ENCODE measurements at regions not wholly inside any gene's neighbourhood (a gene's known extent, or its start where the extent isn't known, plus 50 kb on each side); places are given as distances from the start of the nearest gene placed in this dataset.
"Not testable (repeated sequence)": the region's sequence is repeated elsewhere in the genome, so short reads cannot be mapped to it uniquely, and the experiment has no call there.

GRCh38 chr20:19834783-19835182, 76.7 kb downstream of the RIN2 start:
- no peak for DNase-seq (ENCODE audit: low spot score)

DNA sequence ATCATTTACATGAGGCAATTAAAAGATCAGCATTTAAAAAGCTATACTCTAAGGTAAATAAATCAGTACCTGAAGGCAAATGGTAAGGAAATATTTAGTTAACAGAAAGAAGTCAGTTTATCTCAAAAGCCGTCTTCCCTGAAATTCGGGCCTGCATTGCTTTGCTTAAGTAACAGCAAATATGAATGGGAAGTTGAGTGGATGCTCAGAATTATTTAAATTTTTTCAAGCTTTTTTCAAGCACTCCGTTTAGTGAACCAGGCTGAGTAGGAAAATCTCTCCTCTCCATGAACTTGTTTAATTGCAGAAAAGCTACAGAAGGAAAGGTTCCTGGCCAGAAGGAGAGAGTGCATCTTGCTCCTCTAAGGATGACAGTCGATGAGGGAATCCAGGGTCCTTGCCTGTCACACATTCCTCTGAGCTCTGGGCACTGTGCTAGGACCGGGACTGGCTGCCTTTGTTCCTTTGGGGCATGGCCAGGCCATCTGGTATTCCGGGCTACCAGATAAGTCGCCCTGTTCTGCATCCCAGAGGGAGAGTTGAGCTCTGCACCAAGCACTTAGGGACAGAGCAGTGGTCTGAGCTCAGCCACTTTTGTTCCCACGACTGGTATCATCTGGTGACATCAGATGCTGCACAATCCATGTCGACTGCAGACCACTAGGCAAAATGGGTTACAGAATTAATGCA, 77.6 kb downstream of the RIN2 start:
- DNase-seq (ENCODE audit: low spot score), result no peak

DNA sequence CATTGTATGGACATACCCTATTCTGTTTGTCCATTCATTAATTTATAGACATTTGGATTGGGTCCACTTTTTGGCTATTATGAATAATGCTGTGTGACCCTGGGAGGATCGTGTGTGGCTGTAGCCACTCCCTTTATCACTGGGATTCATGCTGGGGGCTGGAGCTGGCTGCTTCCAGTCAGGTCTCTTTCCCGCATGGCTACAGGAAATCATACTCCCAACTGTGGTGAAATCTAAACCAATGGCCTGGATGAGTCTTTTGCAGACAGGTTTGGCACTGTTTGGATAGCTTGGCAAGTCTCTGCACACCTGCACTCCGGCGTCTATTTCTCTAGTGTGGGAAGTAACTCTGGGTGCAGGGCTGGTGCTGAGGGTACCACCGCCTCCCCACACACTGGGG, 80.4 kb downstream of the RIN2 start:
- no peak for DNase-seq (ENCODE audit: low spot score)

GRCh38 chr20:19839053-19839452, 81.0 kb downstream of the RIN2 start:
- no peak for DNase-seq (ENCODE audit: low spot score)

- DNase-seq (ENCODE audit: low spot score), result peak; percentile 51
These were observed 82.2 kb downstream of the RIN2 start for GRCh38 chr20:19840111-19840710.

DNA sequence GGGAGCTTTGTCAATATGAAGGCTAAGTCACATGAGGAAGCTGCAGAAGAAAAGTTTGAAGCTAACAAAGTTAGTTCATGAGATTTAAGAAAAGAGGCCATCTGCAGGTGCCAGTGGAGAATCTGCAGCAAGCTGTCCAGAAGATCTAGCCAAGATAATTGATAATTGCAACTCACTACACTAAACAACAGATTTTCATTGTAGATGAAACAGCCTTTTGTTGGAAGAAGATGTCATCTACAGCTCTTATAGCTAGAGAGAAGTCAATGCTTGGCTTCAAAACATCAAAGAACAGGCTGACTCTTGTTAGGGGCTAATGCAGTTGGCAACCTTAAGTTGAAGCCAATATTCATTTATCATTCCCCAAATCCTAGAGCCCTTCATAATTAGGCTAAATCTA, 83.7 kb downstream of the RIN2 start:
- no peak for DNase-seq (ENCODE audit: low spot score)

DNA sequence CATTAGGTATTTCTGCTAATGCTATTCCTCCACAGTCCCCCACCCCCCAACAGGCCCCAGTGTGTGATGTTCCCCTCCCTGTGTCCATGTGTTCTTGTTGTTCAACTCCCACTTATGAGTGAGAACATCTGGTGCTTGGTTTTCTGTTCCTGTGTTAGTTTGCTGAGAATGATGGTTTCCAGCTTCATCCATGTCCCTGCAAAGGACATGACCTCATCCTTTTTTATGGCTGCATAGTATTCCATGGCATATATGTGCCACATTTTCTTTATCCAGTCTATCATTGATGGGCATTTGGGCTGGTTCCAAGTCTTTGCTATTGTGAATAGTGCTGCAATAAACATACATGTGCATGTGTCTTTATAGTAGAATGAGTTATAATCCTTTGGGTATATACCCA, 86.8 kb downstream of the RIN2 start:
- DNase-seq (ENCODE audit: low spot score), result not testable (repeated sequence)

GRCh38 chr20:19847383-19847782, 89.3 kb downstream of the RIN2 start:
- no peak for DNase-seq (ENCODE audit: low spot score)

DNA sequence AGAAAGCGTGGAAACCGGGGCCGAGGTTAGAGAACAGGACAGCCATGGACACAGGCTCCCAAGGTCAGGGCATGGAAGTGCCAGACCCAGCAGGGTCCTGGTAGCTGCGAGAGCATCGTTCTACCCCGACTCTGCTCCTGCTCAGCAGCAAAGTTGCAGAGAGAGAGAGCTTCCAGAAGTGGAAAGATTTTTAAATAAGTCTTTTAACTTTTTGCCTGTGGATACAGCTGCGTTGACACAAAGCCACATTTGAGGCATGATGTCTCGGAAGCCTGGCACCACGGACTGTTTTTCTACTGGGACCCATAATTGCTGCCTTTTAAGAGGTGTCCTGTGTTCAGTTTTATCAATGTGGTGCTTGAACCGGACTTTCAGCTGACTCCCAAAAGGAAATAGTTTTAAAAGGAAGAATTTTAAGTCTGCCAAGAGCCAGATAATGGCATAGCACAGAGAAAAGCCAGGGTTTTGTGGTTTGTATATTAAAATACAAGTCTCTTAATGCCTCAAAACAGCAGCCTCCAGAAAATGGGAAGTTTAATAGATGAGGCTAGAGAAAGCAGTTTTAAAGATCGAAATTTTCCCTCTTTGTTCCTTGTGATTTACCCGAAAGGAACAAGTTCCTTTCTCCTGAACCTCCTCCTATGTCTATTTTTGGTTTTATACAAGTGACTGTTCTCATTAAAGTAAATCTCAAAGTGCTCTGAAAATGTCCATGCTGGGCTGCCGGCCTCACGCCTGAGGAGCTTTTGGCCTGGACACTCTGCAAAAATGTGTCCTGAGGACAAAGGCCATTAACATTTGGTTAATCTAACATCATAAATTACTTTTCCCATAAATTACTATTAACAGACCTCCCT, 91.5 kb downstream of the RIN2 start:
- no peak for DNase-seq (ENCODE audit: low spot score)

DNA sequence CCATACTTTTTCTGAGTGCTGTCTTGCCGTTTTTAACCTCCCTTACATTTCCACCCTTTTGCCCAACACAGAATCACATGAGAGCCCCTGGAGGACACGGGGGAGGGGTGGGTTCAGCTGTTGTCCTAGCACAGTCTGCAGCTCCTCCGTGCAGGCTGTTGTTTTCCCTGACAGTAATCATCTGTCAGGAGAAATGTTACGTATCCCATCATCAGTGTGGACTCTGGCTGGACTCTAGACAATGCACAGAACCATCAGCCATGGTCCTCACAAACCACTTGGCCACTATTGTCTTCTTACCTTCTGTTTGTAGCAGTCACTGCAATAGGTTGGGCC, 92.1 kb downstream of the RIN2 start:
- DNase-seq (ENCODE audit: low spot score), result no peak

- no peak for DNase-seq (ENCODE audit: low spot score)
These were observed 93.8 kb downstream of the RIN2 start for GRCh38 chr20:19851861-19852260.

DNA sequence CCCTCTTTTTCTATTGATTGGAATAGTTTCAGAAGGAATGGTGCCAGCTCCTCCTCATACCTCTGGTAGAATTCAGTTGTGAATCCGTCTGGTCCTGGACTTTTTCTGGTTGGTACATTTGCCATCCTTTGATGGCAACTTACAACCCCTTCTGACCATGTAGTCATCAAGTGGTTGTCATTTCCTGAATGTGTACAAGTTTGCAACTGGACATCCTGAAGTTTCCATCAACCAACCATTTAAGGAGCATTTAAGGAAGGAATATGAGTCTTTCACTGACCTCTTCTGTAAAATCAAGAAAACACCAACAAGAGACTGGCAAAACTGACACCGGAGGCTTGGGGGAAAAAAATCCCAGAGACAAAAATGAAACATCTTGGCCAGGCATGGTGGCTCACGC, 97.4 kb downstream of the RIN2 start:
- no peak for DNase-seq (ENCODE audit: low spot score)

GRCh38 chr20:19858466-19859371, 100.7 kb downstream of the RIN2 start:
- DNase-seq (ENCODE audit: low spot score), result no peak

GRCh38 chr20:19859444-19859843, 101.4 kb downstream of the RIN2 start:
- no peak for DNase-seq (ENCODE audit: low spot score)

DNA sequence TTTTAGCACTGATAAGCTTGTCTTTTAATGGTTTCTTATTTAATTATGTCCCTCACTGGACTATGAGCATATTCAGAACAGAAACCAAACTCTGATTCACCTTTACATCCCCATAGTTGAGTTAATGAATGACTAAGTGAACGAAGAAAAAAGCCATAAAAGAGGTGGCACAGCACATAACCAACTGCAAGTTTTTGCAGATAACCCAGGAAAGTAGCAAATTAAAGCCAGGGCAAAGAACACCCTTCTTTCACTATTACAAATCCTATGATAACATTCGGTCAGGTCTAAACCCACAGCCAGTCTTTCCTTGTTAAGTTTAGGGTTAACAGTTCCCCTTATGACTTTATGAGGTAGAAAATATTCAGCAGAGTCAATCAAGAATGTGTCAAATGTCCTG, 102.7 kb downstream of the RIN2 start:
- DNase-seq (ENCODE audit: low spot score), result peak; percentile 60

- DNase-seq (ENCODE audit: low spot score), result no peak
These were observed 103.2 kb downstream of the RIN2 start for GRCh38 chr20:19861147-19861759.

DNA sequence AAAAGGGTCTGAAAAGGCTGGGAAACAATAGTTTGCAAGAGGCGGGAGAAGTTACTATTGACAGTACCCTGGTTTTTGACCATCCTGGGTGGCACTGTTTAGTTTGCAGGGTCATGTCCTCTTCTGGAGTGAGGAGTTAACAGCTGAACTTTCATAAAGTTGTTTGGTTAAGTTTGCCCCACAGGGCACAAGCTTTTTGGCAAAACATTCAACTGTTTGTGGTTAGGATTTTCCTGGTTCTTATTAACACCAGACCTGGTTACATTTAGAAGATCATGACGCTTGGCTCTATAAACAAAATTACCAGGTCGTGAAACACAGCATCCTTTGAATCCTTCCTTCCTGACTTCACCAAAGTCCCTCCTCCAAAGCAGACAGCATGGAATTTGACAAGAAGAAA, 106.1 kb downstream of the RIN2 start:
- no peak for DNase-seq (ENCODE audit: low spot score)

GRCh38 chr20:19866070-19866469, 108.0 kb downstream of the RIN2 start:
- DNase-seq (ENCODE audit: low spot score), result no peak

GRCh38 chr20:19867074-19867473, 109.0 kb downstream of the RIN2 start:
- DNase-seq (ENCODE audit: low spot score), result no peak

DNA sequence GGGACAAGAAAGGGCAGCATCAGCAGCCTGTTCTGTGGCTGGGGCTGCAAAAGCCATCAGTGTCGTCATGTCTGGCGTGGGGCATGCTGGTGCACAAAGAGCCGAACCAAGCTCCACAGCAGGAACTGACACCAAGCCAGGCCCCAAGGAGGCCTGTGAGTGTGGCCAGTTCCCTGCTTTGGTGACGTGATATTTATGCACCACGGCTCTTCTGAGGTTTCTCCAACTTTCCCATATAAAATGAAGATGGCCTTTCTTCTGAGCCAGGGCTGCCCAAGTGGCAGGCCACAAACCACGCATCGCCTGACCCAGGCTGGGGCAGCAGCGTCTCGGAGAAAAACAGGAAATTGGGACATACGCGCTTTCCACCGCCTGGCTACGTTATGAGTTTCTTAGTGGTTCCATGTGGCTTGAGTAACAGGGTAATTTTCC, 109.9 kb downstream of the RIN2 start:
- DNase-seq (ENCODE audit: low spot score), result no peak

- no peak for DNase-seq (ENCODE audit: low spot score)
These were observed 110.4 kb downstream of the RIN2 start for GRCh38 chr20:19868441-19868840.

GRCh38 chr20:19872001-19872400, 113.9 kb downstream of the RIN2 start:
- DNase-seq (ENCODE audit: low spot score), result no peak
